22Rv1 (cell line): ENCODE measurements at regions not wholly inside any gene's neighbourhood (a gene's known extent, or its start where the extent isn't known, plus 50 kb on each side); places are given as distances from the start of the nearest gene placed in this dataset.

Experiments
- ZFX ChIP-seq: fragments of 450-650 bp; IDR thresholded peaks from 2 replicates; pipeline ENCODE4 v1.6.1; 2017; ENCODE audit warnings: antibody characterized with exemption, borderline replicate concordance
- TF ChIP-seq, protein P1 (sequence below): fragments of 450-650 bp; IDR thresholded peaks from 2 replicates; pipeline ENCODE4 v1.5.1; 2017; ENCODE audit warnings: mild to moderate bottlenecking

- TF ChIP-seq ZFX: no peak
- TF ChIP-seq, protein P1, sequence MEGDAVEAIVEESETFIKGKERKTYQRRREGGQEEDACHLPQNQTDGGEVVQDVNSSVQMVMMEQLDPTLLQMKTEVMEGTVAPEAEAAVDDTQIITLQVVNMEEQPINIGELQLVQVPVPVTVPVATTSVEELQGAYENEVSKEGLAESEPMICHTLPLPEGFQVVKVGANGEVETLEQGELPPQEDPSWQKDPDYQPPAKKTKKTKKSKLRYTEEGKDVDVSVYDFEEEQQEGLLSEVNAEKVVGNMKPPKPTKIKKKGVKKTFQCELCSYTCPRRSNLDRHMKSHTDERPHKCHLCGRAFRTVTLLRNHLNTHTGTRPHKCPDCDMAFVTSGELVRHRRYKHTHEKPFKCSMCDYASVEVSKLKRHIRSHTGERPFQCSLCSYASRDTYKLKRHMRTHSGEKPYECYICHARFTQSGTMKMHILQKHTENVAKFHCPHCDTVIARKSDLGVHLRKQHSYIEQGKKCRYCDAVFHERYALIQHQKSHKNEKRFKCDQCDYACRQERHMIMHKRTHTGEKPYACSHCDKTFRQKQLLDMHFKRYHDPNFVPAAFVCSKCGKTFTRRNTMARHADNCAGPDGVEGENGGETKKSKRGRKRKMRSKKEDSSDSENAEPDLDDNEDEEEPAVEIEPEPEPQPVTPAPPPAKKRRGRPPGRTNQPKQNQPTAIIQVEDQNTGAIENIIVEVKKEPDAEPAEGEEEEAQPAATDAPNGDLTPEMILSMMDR: no peak
Measured at GRCh38 chr5:10891193-10891592, 130.2 kb upstream of the DAP start.
